ENCODE measurements at regions not wholly inside any gene's neighbourhood (a gene's known extent, or its start where the extent isn't known, plus 50 kb on each side); places are given as distances from the start of the nearest gene placed in this dataset.
"Not testable (repeated sequence)": the region's sequence is repeated elsewhere in the genome, so short reads cannot be mapped to it uniquely, and the experiment has no call there.

GRCh38 chr11:71181566-71181965, 70.8 kb downstream of the SHANK2 start:
- no peak for DNase-seq

GRCh38 chr11:71180694-71181470, 71.5 kb downstream of the SHANK2 start:
- DNase-seq, result no peak

DNA sequence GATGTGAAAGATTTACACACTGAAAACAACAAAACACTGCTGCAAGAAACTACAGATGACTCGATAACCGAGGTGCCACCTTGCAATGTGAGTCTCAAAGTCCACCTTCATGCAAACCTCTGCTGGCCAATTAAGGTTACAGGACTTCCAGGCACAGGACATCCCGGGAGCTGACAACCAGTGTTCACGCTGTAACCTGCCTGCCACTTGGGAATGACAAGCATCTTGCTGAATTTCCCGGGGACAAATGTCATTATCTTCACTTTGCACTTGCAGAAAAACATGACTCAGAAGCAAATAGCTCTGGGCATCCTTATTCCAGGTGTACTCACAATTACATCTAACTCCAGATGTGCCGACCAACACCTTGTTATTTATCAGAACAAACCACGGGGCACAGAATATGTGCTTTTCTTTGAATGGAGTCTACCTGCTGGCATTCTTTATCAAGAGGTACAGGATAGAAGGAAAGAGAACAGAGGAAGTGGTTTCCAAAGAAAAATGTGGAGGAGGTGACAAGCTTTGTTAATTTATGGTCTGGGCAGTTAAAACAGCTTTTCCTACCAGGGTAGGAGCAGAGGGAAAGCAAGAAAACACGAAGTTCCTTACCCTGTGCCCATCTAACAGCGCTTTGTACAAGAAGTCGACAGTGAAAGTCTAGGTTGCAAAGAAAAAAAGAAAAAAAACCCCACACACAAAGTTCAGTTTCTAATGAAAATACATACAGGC, 72.3 kb downstream of the SHANK2 start:
- no peak for DNase-seq

DNA sequence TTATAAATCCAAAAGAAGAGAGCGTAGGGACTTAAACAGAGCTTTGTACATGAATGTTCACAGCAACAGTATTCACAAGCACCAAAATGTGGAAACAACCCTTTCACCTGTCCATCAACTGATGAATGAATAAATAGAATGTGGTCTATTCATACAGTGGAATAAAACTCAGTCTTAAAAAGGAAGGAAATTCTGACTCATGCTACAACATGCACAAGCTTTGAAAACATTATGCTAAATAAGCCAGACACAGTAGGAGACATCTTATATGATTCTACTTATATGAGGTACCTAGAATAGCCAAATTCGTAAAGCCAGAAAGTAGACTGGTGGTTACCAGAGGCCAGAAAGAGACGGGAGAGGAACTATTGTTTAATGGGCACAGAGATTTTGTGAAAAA, 74.3 kb downstream of the SHANK2 start:
- no peak for DNase-seq

GRCh38 chr11:71176812-71177211, 75.6 kb downstream of the SHANK2 start:
- DNase-seq, result no peak

GRCh38 chr11:71173709-71174108, 78.7 kb downstream of the SHANK2 start:
- DNase-seq, result no peak

GRCh38 chr11:71172680-71173079, 79.7 kb downstream of the SHANK2 start:
- no peak for DNase-seq

DNA sequence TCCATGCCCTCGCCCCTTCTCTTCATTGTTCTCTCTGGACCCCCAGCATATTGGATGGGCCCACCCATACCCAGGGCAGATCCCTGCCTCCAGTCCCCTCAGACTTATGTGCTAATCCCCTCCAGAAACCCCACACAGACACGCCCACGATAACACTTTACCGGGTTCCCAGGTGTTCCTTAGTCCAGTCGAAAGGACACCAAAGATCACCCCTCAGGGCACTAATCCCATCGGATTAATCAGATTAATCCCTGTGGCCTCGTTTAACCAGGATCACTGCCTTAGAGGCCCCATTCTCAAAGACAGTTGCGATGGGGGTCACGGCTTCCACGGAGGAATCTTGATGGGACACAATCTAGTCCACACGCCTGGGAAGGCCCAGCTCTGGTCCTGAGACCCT, 80.8 kb downstream of the SHANK2 start:
- no peak for DNase-seq

GRCh38 chr11:71170624-71171423, 81.6 kb downstream of the SHANK2 start:
- DNase-seq, result no peak

- DNase-seq, result no peak
These were observed 83.1 kb downstream of the SHANK2 start for GRCh38 chr11:71169313-71169712.

DNA sequence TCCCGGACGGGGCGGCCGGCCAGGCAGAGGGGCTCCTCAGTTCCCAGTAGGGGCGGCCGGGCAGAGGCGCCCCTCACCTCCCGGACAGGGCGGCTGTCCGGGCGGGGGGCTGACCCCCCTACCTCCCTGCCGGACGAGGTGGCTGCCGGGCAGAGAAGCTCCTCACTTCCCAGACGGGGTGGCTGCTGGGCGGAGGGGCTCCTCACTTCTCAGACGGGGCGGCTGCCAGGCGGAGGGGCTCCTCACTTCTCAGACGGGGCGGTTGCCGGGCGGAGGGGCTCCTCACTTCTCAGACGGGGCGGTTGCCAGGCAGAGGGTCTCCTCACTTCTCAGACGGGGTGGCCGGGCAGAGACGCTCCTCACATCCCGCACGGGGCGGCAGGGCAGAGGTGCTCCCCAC, 84.6 kb downstream of the SHANK2 start:
- not testable (repeated sequence) for DNase-seq

- no peak for DNase-seq
These were observed 86.6 kb downstream of the SHANK2 start for GRCh38 chr11:71165771-71166170.

- DNase-seq, result no peak
These were observed 87.8 kb downstream of the SHANK2 start for GRCh38 chr11:71164621-71165020.

DNA sequence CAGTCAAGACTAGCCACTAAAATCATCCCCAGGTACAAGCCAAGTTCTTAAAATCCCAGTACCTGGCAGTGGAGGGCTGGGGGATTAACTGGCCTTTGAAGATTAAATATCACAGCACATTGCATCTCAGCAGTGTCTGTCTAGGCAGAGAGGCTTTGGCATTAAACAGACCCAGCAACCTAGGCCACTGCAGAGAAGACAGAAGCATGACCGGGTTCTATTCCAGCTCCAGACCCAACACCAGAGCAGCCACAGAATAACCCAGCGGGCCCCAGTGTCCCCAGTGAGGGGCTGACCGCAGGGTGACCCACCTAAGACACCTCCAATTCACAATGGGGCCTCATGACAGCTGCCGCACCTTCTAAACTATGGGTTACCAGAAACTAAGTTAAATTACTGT, 88.2 kb downstream of the SHANK2 start:
- no peak for DNase-seq

DNA sequence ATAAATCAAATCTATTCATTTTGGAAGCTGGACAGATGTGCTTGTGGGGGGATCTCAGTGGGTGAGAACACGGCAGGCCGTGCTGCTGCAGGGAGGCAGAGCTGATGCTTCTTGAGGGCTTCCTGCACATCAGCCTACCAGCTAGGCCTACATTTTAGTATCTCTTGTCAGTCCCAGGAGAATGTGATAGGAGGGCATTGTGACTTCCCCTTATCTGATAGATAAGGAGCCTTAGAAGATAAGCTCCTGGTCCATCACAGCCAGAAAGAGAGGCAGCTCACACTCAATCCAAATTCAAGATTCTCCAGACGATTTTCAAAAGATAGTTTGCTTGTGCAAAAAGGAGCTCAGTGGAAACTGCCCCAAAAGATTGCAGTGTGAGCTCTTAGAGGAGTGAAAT, 89.0 kb downstream of the SHANK2 start:
- no peak for DNase-seq

DNA sequence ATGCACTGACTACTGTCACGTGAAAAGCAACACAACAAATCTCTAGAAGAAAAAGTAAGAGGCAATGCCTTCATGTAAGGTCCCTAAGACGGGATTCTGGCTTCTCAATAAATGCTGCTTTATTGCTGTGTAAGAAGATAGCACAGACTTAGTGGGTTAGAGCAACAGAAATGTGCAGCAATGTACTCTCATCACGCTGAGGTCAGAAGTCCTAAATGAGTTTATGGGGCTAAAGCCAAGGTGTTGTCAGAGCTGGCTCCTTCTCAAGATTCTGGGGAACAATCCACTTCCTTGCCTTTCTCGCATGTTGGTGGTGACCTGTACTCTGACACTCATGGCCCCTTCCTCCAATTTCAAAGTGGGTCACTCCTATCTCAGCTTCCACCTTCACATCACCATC, 93.4 kb downstream of the SHANK2 start:
- no peak for DNase-seq

GRCh38 chr11:71157676-71158075, 94.7 kb downstream of the SHANK2 start:
- DNase-seq, result not testable (repeated sequence)

GRCh38 chr11:71156301-71156700, 96.1 kb downstream of the SHANK2 start:
- DNase-seq, result no peak

GRCh38 chr11:71155846-71156245, 96.5 kb downstream of the SHANK2 start:
- DNase-seq, result no peak

DNA sequence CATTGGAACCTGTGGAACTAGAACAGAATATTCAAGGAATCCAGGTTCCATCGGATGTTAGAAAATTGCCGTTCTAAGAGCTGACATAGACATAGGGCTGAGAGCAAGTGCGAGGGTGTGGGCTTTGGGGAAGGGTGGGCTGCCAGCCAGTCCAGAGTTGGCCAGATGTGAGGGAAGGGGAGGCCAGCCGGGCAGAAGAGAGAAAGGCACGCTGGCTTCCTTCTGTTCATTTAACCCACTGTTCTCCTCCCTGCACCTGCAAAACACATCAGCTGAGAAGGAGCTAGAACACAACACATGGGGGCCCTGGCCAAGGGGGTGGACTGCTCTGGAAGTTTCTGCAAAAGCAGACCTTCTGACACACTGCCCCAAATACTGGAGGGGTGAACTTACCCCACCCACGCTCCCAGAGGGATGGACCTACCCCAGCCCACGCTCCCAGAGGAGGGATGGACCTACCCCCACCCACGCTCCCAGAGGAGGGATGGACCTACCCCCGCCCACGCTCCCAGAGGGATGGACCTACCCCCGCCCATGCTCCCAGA, 98.0 kb downstream of the SHANK2 start:
- no peak for DNase-seq

- DNase-seq, result no peak
These were observed 99.4 kb downstream of the SHANK2 start for GRCh38 chr11:71153005-71153390.

DNA sequence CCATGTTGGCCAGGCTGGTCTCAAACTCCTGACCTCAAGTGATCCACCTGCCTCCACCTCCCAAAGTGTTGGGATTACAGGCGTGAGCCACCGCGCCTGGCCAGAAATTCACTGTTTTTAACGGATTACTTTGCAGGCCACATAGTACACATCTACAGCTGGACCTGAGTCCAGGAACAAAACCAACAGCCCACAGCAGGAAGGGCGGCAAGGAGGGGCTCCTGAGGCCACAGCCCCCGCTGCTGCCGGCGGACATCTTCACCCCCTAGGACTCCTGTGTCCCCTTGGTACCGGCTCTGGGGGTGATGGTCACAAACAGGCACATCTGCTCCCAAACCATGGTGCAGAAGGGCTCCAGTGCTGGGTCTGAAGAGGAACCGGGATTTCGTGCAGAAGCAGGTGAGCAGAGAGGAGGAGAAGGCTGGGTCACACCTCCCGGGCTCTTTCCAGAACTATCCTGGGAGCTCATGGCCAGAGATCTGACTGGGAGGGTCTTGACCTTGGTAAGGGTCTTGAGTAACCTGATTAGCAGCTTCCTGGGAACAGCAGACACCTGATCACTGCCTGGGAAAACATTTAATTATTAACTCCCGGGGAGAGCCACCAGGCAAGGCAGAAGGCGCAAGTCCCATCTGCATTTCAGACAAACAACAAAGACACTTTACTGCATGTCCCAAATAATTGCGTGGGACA, 99.9 kb downstream of the SHANK2 start:
- not testable (repeated sequence) for DNase-seq

GRCh38 chr11:71151561-71151960, 100.8 kb downstream of the SHANK2 start:
- no peak for DNase-seq

Data from CD4-positive, alpha-beta T cell treated with Interleukin-10 for 1 hour (primary cell).